SH-SY5Y (cell line): ENCODE measurements at regions not wholly inside any gene's neighbourhood (a gene's known extent, or its start where the extent isn't known, plus 50 kb on each side); places are given as distances from the start of the nearest gene placed in this dataset.

Experiments used
- GATA2 ChIP-seq: IDR thresholded peaks from 2 replicates; pipeline ENCODE4 v1.6.1; 2011; ENCODE audit warnings: mild to moderate bottlenecking, low read depth, low read length
- GATA3 ChIP-seq: IDR thresholded peaks from 2 replicates; pipeline ENCODE4 v1.6.1; 2011; ENCODE audit warnings: low read depth, mild to moderate bottlenecking, low read length, moderate library complexity

GRCh38 chr11:96481771-96482170 is 92.0 kb downstream of the JRKL start:
- TF ChIP-seq GATA2 (no peak), GATA3 (no peak)
